K562 (cell line): ENCODE measurements at regions not wholly inside any gene's neighbourhood (a gene's known extent, or its start where the extent isn't known, plus 50 kb on each side); places are given as distances from the start of the nearest gene placed in this dataset.

ENCODE experiments used
- ATAC-seq: fragments of 200-7000 bp; cut with Tn5 transposase; 3 replicates; pipeline ENCODE4 v1.9.1; 2020; ENCODE audit warnings: moderate library complexity
- BruUV-seq: library from RNA; stranded (reverse); fragments of 400-500 nt; replicated peaks from 2 replicates; lab custom pipeline; 2021; lab: Mats Ljungman, UMichigan
- CTCF ChIA-PET: fragments of 300-600 bp; formaldehyde crosslinking; extraction: SDS; loops from one replicate; lab custom pipeline; 2021; ENCODE audit warnings: low intra/inter-chr PET ratio; lab: Yijun Ruan, JAX
- POLR2A ChIA-PET: fragments of 300-600, 350-650 bp; sonication (Branson Sonifier 250); formaldehyde crosslinking; extraction: SDS; loops from one replicate; lab custom pipeline; 2021; ENCODE audit warnings: antibody characterized with exemption, inconsistent platforms; lab: Yijun Ruan, JAX
- DNase-seq, 4 experiments: peaks; one replicate each; pipeline versions ENCODE4 v3.0.0 to v3.0.0-alpha.2; 2011 to 2018; ENCODE audit warnings: low spot score in 3 of 4, mixed read lengths in 3 of 4; ENCODE audit errors: extremely low read depth in 1 of 4
- FAIRE-seq: peaks from 2 replicates; lab custom pipeline; 2011; peaks lifted over from hg19 to GRCh38; lab: Jason Lieb, UNC
- H2AFZ ChIP-seq: 2 replicates; pipeline ENCODE4 v1.6.0; 2011; ENCODE audit warnings: low read depth, low read length, control low read depth, inconsistent platforms
- H3K27ac ChIP-seq: fragments of 200-600 bp; 3 replicates; pipeline ENCODE4 v1.8.0; 2011; ENCODE audit warnings: low read depth, mild to moderate bottlenecking, control low read depth, inconsistent platforms, low read length, moderate library complexity, mixed read lengths; ENCODE audit errors: extremely low read depth
- H3K27me3 ChIP-seq, 2 experiments: fragments of 300-600 bp in 1 of 2; 2 replicates in 1 of 2; 3 replicates in 1 of 2; pipeline versions ENCODE4 v1.6.0 to v1.8.0; 2011; ENCODE audit warnings: inconsistent platforms in 2 of 2, low read length in 2 of 2, mild to moderate bottlenecking in 1 of 2, mixed read lengths in 1 of 2, moderate library complexity in 1 of 2; ENCODE audit not compliant: control insufficient read depth in 2 of 2, insufficient read depth in 2 of 2
- H3K36me3 ChIP-seq: fragments of 300-600 bp; 3 replicates; pipeline ENCODE4 v1.8.0; 2011; ENCODE audit warnings: mild to moderate bottlenecking, low read length, inconsistent platforms; ENCODE audit not compliant: control insufficient read depth, insufficient read depth
- H3K4me1 ChIP-seq, 2 experiments: fragments of 200-600 bp in 1 of 2; replicated peaks in 1 of 2; 2 replicates in 1 of 2; 3 replicates in 1 of 2; pipeline versions ENCODE4 v1.5.1 to v1.8.0; 2011; ENCODE audit warnings: inconsistent platforms in 2 of 2, low read length in 2 of 2, mild to moderate bottlenecking in 1 of 2, mixed read lengths in 1 of 2, moderate library complexity in 1 of 2; ENCODE audit not compliant: control insufficient read depth in 2 of 2, insufficient read depth in 2 of 2
- H3K4me2 ChIP-seq: 2 replicates; pipeline ENCODE4 v1.6.1; 2011; ENCODE audit warnings: low read length, control low read depth, inconsistent platforms, mixed read lengths; ENCODE audit not compliant: insufficient read depth
- H3K4me3 ChIP-seq: fragments of 200-600 bp; sonication (generic), shearing (Covaris generic); 2 replicates; pipeline ENCODE4 v1.5.1; 2016; ENCODE audit warnings: control low read depth, inconsistent platforms
- H3K79me2 ChIP-seq: fragments of 200-600 bp; 3 replicates; pipeline ENCODE4 v1.8.0; 2011; ENCODE audit warnings: low read length, inconsistent platforms; ENCODE audit not compliant: control insufficient read depth, insufficient read depth
- H3K9ac ChIP-seq, 2 experiments: 2 replicates each; pipeline versions ENCODE4 v1.6.0 to v1.6.1; 2011; ENCODE audit warnings: low read depth in 2 of 2, low read length in 2 of 2, control low read depth in 1 of 2, inconsistent platforms in 1 of 2, mild to moderate bottlenecking in 1 of 2, mixed read lengths in 1 of 2; ENCODE audit not compliant: insufficient read depth in 1 of 2
- H3K9me1 ChIP-seq: one replicate; pipeline ENCODE4 v1.6.0; 2011; ENCODE audit warnings: inconsistent platforms, mild to moderate bottlenecking, low read length, moderate library complexity; ENCODE audit not compliant: control insufficient read depth, insufficient read depth
- H3K9me3 ChIP-seq: replicated peaks from 2 replicates; pipeline ENCODE4 v1.5.1; 2011; ENCODE audit warnings: low read depth, low read length, inconsistent platforms; ENCODE audit not compliant: control insufficient read depth, insufficient read depth
- H4K20me1 ChIP-seq: replicated peaks from 2 replicates; pipeline ENCODE4 v1.6.1; 2011; ENCODE audit warnings: low read length, inconsistent platforms, mixed read lengths; ENCODE audit not compliant: control insufficient read depth, insufficient read depth
- BHLHE40 ChIP-seq: IDR thresholded peaks from 2 replicates; pipeline ENCODE4 v1.6.1; 2011; ENCODE audit warnings: low read length, improper control_type of control experiment
- GTF2A2 ChIP-seq: IDR thresholded peaks from 2 replicates; pipeline ENCODE4 v1.6.1; 2016; ENCODE audit warnings: mild to moderate bottlenecking, missing genetic modification characterization, missing compliant biosample characterization
- KDM1A ChIP-seq, 2 experiments: fragments of 450-650 bp; IDR thresholded peaks; 2 replicates each; pipeline ENCODE4 v1.6.1; 2016; ENCODE audit warnings: mild to moderate bottlenecking in 2 of 2
- MAZ ChIP-seq, 2 experiments: fragments of 450-650 bp in 1 of 2; sonication (generic) in 1 of 2; formaldehyde crosslinking; IDR thresholded peaks in 1 of 2; conservative IDR thresholded peaks in 1 of 2; 2 replicates each; pipeline versions ENCODE4 v1.4.0 to v1.5.0; 2020; ENCODE audit warnings: mild to moderate bottlenecking in 1 of 2, missing genetic modification reagents in 1 of 2
- PCBP1 ChIP-seq: fragments of 200-400 bp; formaldehyde crosslinking; IDR thresholded peaks from 2 replicates; pipeline ENCODE4 v1.6.1; 2018; ENCODE audit warnings: mild to moderate bottlenecking, low read depth, low read length; ENCODE audit not compliant: poor library complexity, severe bottlenecking
- RCOR1 ChIP-seq, 2 experiments: IDR thresholded peaks; 2 replicates each; pipeline ENCODE4 v1.6.1; 2012; ENCODE audit warnings: low read depth in 2 of 2, low read length in 2 of 2, borderline replicate concordance in 1 of 2, improper control_type of control experiment in 1 of 2
- THRB ChIP-seq: fragments of 450-650 bp; formaldehyde crosslinking; conservative IDR thresholded peaks from 2 replicates; pipeline ENCODE4 v1.4.0; 2022; ENCODE audit warnings: mild to moderate bottlenecking, missing genetic modification characterization
- ZFP30 ChIP-seq: fragments of 250-450 bp; sonication (Bioruptor Pico); IDR thresholded peaks from 2 replicates; pipeline ENCODE4 v1.8.0; 2022; ENCODE audit warnings: moderate library complexity, mild to moderate bottlenecking, inconsistent platforms, borderline replicate concordance
- ZKSCAN1 ChIP-seq: fragments of 150-350 bp; IDR thresholded peaks from 2 replicates; pipeline ENCODE4 v1.6.1; 2016; ENCODE audit warnings: low read depth, low read length
- ZNF584 ChIP-seq: fragments of 200-800 bp; sonication (Bioruptor generic); IDR thresholded peaks from 2 replicates; pipeline ENCODE4 v1.6.1; 2016; ENCODE audit warnings: low read depth, mild to moderate bottlenecking, missing genetic modification characterization, missing compliant biosample characterization
- WGBS: fragments of 100-300 bp; shearing (Covaris generic); methylation state at CpG from one replicate; pipeline ENCODE4 v1.1.6; 2016; ENCODE audit warnings: low coverage, mixed read lengths; ENCODE audit not compliant: insufficient coverage; ENCODE audit errors: missing lambda C conversion rate; 5-methylcytosine and 5-hydroxymethylcytosine counted together
- in situ Hi-C: fragments of 300-500 bp; cut with MboI; formaldehyde crosslinking; loops from 4 replicates; pipeline ENCODE4 v1.15.0; 2018; ENCODE audit warnings: inconsistent platforms, mixed read lengths
- intact Hi-C: fragments of 100-400 bp; cut with micrococcal nuclease; formaldehyde crosslinking; loops from 2 replicates; pipeline ENCODE4 v1.14.2; 2022

GRCh38 chr3:72641072-72641471, 207.2 kb downstream of the SHQ1 start (continued):
- TF ChIP-seq THRB (CRISPR knock-in tag) (no peak), MAZ (CRISPR knock-in tag; conservative IDR thresholded peaks at IDR 0.05 in 1 of 2, IDR thresholded peaks at IDR 0.05 in 1 of 2) (no peak), KDM1A (IDR thresholded peaks at IDR 0.05) (peak in 1 of 2 experiments; percentile 51; a peak in 1 of 4 replicates), ZKSCAN1 (no peak), ZFP30 (CRISPR knock-in tag) (no peak), ZNF584 (CRISPR knock-in tag) (no peak), RCOR1 (IDR thresholded peaks at IDR 0.05; ENCODE audit: borderline replicate concordance in 1 of 2, low read depth in 2 of 2, low read length in 2 of 2) (0 out of 4 replicates have a peak, but pooled peaks of 1 of the 2 experiments have one; percentile 25), PCBP1 (no peak)

- WGBS = 27% methylated on average over 4 of the region's 8 CpGs
- CTCF ChIA-PET = no interaction called here
Observed at GRCh38 chr3:72636969-72637597, 211.2 kb downstream of the SHQ1 start.

More at GRCh38 chr3:72636969-72637597, 211.2 kb downstream of the SHQ1 start:
- no peaks in the 10 kb centered on the region for H4K20me1 ChIP-seq
- H3K4me3 ChIP-seq = no peak overlapping the region
- peaks cover 0 to 4% of the 10 kb centered on the region in 2 experiments; a peak in 1 of 5 replicates for H3K27me3 ChIP-seq
- ATAC-seq (no peak), FAIRE-seq (no peak), DNase-seq (no peak)
- no peaks in the 10 kb centered on the region for H3K79me2 ChIP-seq
- intact Hi-C loops = no loop called here
- no peaks in the 10 kb centered on the region for H3K4me1 ChIP-seq
- in situ Hi-C loops = no loop called here
- BruUV-seq = no TSS peak
- TF ChIP-seq BHLHE40 (peak; percentile 51; the same call in 1 of the 2 replicates), GTF2A2 (tag) (no peak)
- H3K9me1 ChIP-seq = no peaks in the 10 kb centered on the region
- no peak overlapping the region for H3K27ac ChIP-seq
- POLR2A ChIA-PET = interaction anchor here (0.6 kb wide), 1 partner anchor 208 kb away, joined by 3 read pairs; no protein-coding TSS in a partner anchor
- H2AFZ ChIP-seq = no peak overlapping the region
- no peak overlapping the region for H3K4me2 ChIP-seq
- H3K9me3 ChIP-seq = no peaks in the 10 kb centered on the region
- H3K36me3 ChIP-seq = no peaks in the 10 kb centered on the region
- no peak overlapping the region for H3K9ac ChIP-seq
